ENCODE measurements at regions not wholly inside any gene's neighbourhood (a gene's known extent, or its start where the extent isn't known, plus 50 kb on each side); places are given as distances from the start of the nearest gene placed in this dataset.
"Not testable (repeated sequence)": the region's sequence is repeated elsewhere in the genome, so short reads cannot be mapped to it uniquely, and the experiment has no call there.

DNA sequence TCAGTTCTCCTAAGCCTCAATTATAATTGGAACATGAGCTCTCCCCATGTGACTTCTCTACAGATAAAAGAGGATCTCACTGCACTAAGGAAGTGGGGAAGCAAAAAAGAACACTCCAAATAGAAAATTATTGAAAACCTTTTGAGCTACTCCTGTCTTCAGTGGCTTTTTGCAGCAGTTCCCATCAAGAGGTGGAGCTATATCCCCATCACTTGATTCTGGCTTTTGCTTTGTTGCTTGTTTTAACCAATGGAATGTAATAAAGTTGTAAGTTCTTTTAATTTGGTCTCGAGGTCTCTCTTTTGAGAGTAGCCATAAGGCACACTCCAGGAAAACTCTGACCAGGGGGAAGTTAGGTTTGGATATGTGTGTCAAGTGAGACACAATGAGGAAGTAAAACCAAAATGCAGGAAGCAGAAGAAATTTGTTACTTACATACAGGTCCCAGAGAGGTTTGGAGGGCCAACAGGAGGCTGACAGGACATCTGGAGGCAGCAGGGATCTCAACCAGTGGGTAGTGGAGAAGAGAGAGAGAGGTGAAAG lies 569.4 kb downstream of the HTR7 start:
- DNase-seq: no peak

DNA sequence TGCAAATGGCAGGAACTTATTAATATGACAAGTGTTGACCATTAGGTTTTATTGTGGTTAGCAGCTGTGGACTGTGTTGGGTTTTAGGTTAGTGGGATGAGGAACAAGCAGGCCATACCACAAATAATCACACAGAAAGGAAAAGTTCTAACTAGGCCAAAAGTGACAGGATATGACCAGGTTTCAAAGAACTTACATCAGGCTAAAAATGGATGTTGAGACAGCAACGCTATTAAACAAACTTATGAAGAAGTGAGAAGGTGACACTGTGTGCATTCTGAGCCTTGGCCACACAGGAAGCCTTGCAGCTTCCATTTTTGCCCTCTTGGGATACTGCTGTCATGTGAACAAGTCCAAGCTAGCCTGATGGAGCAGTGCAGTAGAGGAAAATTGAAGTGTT lies 568.8 kb downstream of the HTR7 start:
- DNase-seq: no peak

DNA sequence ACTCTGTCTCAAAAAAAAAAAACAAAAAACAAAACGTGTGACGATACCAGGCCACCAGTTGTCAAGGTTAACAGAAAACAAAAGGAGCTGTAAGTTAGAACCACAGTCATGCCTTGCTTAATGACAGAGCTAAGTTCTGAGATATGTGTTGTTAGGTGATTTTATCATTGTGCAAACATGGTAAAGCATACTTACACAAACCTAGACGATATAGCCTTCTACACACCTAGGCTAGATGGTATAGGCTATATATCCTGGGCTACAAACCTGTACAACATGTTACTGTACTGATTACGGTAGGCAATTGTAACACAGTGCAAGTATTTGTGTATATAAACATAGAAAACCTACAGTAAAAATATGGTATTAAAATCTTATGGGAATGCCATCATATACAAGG lies 564.2 kb downstream of the HTR7 start:
- no peak for DNase-seq

DNA sequence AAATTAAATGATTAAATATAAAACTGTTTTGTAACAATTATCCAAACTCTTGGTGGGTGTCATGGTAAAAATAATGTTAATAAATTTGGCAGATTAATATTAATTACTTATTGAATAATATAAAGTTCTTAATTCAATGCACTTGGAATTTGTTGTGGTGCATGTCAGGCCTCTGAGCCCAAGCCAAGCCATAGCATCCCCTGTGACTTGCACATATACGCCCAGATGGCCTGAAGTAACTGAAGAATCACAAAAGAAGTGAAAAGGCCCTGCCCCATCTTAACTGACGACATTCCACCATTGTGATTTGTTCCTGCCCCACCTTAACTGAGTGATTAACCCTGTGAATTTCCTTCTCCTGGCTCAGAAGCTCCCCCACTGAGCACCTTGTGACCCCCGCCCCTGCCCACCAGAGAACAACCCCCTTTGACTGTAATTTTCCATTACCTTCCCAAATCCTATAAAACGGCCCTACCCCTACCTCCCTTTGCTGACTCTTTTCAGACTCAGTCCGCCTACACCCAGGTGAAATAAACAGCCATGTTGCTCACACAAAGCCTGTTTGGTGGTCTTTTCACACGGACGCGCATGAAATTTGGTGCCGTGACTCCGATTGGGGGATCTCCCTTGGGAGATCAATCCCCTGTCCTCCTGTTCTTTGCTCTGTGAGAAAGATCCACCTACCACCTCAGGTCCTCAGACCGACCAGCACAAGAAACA lies 562.9 kb downstream of the HTR7 start:
- not testable (repeated sequence) for DNase-seq

DNA sequence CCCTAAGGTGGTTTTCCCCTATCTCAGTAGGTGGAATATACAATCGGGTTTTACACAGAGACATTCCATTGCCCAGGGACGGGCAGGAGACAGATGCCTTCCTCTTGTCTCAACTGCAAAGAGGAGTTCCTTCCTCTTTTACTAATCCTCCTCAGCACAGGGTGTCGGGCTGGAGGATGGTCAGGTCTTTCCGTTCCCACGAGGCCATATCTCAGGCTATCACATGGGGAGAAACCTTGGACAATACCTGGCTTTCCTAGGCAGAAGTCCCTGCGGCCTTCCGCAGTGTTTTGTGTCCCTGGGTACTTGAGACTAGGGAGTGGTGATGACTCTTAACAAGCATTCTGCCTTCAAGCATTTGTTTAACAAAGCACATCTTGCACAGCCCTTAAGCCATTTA lies 555.8 kb downstream of the HTR7 start:
- DNase-seq: not testable (repeated sequence)

DNA sequence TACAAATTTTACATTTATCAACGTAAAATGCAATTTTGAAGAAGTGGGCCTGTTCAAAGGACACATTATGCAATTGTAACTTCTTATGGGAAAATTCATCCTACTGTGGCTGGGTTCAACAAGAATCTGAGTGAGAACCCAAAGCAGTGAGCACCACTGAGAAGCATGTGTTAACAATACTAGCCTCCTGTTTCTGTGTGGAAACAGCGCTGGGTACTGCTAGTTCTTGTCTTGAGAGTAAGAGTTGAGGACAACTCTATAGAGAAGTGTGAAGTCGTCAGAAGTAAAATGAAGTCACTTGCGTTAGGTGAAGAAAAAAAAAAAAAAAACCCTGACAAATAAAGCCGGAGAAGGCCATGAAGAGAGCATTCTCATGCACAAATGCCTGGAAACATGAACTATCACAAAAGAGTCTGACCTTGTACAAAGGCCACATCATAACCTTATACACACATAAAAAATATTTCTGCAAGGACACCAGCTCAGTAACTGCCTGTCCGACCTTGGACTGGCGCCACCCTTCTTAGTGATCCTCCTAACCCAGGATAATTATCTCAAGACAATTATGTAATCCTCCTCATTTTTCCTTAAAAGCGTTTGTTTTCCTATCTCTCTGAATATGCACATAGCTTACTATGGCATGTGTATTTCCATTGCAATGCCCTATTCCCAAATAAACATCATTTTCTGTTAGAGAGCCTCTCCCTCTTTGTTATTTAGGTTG lies 554.9 kb downstream of the HTR7 start:
- no peak for DNase-seq

DNA sequence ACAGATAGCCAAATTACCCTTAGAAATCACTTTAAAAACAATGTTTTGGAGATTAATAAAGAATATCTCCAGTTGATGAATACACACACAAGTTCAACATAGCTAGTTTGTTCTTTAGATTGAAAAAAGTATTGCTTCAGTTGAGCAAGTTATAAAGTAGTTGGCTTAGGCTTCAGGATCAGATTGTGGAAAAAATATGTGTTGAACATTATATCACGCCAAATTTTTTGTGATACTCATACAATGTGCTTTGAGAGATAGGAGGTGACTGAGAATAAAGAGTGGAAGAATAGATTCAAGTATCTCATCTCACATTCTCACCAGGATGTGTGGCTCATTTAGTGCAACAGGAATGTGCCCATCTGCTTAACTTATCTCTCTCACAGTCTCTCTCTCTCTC lies 553.3 kb downstream of the HTR7 start:
- no peak for DNase-seq

DNA sequence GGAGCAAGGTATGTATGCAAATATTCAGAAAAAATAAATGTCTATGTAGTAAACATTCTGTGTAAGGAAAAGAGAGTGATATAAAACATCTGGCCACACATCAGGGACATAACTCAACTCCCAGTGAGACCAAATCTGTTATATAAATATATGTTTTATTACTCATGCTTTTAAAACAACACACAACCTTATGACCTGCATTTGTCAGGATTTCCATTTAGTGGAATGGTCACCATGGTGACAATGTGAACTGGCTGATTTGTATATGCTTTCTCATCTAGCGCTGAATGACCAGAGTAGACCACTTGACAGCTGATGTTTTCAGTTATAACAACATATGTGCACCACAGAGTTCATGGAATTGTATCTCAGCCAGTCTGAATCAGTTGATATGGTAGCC lies 551.7 kb downstream of the HTR7 start:
- no peak for DNase-seq

DNA sequence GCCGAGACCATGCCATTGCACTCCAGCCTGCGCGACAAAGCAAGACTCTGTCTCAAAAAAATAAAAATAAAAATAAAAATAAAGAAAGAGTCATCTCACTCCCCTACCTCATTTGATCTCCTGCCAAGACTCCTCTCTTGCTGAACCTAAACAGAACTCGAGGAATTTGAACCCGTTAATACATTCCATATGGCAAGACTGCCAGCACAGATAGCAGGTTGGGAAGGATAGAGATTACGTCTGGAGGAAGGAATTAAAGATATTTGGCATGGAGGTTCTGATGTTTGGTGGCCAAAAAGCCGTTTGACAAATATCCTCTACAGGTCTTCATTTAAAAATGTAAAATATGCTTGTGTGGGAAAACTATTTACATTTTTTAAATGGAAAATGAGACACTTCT lies 549.6 kb downstream of the HTR7 start:
- no peak for DNase-seq

DNA sequence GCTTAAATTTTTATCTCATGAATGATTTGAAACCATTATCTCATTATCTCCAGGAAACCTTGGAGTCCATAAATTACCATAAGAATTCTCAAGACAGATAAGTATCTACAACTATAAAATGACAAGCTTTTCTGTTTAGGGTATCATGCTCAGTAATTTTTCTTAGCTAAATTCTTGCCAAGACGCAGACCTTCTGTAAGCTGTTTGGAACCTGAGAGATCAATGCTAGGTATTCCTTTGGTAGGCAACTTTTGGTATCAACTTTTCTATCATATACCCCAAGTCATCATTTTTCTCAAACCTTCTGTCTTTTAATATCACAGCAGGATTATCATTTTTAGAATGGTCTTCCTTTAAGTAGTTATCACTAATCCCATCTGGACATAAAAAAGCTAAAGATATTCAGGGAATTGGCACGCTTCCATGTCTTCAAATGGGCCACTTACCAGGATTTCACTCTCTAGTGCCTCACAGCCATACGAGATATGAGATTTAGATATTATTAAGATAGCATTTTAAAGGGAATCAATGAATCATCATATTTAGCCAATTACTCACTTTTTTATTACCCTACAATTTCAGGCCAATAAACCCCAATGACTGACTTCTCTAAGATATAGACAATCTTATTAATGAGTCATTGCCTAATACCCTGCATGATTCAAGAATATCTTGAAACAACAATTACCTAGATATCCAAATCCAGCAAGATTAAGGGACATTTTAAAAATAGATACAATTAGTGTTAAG lies 544.1 kb downstream of the HTR7 start:
- DNase-seq: no peak

DNA sequence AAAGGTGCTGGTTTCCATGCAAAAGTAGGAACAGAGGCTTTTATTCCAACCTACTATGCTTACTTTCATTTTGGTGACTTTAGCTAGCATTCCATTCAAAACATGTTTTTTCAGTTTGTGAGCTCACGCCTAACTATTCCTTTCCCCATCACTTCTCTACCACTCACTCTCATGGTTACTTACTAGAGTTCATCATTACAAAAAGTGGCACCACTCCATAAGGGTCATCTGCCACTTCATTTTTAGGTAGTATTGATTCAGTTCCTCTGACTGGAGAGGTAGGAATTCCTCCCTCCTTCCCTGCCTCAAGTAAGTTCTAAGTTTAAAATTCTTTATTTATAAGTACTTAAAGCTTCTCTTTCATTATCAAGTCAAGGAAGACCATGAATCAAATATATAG lies 543.1 kb downstream of the HTR7 start:
- DNase-seq: no peak

DNA sequence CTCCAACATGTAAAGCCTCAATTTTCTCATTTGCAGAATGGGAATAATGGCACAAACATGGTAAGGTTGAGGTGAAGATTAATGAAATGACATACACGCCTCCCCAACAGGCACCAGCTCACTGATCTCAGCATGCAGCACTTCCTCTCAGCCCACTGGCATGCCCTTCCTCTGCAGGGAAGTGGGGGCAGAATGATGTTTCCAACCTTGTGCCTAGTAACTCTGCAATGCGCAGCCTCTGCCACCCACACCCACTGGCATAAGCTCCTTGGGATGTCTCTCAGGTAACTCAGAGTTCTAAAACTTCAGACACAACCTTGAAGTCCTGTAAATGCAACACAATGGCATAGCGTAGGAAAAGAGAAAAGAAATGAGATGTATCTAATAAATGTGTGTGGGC lies 540.7 kb downstream of the HTR7 start:
- no peak for DNase-seq

DNA sequence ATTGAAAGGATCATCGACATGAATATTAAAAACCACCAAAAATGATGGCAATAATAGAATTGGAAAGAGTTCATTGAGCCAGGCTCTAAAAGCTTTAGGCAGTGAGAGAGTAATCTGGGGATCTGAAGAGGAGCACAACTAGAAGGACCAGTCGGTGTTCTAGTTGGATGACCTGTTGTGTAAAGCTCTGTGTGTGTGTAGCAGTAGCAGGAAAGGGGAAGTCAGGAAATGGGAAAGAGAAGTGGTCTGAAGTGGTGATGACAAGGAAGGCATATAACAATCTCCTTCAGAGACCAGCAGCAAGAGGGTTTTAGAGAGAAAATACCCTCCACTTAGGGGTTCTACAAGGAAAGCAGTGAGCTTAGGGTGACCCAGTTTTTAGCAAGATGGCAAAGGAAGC lies 539.2 kb downstream of the HTR7 start:
- DNase-seq: no peak

DNA sequence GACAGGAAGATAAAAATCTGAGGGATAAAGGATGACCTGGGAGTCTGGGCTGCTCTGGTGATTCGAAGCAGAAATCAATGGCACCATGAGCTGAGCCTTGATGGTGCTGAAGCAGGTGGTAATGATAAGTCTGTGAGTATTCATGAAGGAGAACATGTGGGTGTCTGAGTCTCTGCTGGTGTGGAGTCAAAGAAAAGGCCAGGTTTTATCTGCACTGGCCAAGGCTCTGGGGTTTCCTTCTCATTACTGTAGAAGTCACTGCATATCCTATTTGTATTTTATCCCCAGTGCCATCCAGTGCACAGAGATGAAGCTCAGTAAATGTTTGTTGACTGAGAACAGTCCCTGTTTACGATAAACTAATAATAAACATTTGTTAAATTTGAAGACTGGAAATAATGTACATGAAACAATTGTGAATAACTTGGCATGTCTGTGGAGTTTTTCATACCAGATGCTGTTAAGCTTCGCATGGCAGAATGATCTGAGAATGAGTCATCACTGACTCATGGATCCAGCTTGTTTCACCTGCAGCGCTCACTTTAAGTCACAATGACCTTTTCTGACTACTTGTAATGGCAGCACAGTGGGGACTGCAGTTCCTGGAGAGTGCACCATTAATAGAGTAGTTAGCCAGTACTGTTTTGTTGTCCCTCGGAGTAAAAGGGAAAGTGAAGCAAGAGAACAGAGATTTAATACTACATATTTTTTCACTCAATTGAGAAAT lies 538.5 kb downstream of the HTR7 start:
- DNase-seq: no peak

DNA sequence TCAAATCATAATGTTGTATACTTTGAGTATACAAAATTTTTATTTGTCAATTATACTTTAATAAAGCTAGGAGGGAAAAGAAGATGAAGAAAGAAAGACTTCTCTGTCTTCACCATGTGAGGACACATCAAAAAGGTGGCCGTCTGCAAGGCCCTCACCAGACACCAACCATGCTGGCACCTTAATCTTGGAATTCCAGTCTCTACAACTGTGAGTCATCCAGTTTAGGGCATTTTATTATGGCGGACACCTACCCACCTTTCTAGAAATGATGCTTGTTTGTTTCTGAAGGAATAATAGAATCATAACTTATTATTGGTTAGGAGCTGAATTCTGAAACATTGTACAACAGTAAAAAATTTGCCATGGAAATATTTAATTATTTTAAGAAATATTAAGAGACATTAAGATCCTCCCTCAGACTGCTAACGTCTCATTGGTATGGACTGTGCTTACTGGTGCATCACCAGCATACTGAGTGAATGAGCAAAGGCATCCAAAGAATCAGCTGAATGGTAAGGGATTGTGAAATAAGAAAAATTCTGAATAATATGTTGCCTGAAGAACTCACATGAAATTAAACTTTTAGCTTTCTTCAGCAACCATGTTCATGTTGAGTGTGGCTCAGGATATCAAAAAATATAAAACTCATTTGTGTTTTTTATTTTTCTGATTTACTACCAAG lies 536.6 kb downstream of the HTR7 start:
- DNase-seq: no peak

DNA sequence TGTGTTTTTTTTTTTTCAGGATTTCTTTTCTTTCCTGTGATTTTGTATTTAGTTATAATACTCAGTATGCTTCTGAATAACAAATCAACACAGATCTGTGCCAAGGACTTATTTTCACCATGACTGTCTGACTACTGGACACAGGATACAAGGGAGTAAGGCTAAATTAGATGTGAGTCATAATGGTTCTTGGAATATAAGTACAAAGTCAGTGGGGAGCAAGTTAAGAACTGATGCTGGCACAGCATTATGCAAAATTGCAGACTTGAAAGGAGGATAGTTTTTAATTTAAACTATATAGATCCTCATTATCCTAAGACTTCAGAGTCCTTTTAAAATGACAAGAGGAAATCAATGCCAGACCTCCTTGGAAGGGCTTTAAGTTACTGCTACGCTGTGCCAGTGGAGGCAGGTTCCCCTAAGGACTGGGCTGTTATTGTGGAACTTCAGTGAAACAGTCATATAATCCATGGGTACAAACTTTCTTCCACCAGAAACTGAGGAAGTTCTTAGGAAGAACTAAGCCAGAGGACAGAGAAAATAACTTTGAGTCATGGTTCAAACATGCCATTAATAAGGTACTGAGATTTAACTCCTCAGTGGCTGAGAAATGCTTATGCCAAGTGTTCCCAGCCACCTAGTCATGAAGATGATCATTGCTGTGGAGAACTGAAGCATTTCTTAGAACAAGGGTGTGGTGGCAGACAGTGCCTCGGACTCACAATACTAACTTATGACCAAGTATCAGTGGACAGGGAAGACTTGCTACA lies 531.2 kb downstream of the HTR7 start:
- no peak for DNase-seq

DNA sequence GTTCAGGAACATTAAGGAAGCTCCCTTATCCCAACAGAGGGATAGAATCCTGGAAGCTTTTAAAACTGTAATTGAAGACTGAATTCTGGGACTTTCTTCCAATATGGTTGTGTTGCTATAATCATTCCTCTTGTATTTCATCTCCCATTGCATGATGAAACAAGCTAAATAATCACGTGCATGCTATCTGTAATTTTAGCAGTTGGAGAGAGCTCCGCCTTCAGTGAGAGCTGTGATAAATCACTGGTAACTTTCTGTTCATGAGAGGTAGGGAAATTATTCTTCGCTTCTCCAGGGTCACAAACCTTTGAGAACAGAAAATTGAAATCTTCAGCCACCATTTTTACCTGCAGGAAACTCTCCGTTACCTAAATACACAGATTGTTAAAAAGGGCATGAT lies 530.2 kb downstream of the HTR7 start:
- DNase-seq: no peak

DNA sequence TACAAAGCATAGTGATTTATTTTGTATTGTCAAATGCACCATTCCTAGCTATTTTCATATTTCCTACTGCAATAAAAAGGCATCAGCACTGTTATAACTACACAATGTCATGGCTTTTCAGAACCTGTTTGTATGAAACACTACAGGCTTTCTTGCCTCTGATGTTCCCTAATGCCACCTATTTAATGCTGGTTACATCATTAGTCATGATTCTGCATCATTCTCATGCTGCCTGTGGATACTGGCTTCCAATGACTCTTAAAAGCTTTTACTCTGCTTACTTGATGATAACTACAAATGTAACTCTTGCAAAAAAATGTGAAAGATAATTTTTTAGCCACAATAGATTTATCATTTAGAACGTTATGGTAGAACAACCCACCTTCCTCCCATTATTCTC lies 529.4 kb downstream of the HTR7 start:
- no peak for DNase-seq

DNA sequence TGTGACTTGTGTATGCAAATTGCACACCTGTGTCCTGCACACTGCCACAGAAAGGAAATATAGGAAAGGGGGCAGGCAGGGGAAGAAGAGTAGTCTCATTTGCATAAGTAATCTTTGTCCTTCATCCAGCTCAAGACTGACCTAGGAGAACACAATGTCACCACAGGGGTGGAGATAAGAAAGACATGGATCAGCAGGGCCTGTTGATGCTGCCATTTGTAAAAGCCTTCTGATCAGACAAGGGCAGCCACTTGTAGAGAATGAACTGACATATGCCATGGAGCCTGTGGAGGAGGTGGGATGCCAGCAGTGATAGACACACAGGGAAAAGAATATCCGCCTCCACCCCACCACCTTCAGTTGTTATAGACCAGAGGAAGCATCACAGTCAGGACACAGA lies 528.9 kb downstream of the HTR7 start:
- no peak for DNase-seq

DNA sequence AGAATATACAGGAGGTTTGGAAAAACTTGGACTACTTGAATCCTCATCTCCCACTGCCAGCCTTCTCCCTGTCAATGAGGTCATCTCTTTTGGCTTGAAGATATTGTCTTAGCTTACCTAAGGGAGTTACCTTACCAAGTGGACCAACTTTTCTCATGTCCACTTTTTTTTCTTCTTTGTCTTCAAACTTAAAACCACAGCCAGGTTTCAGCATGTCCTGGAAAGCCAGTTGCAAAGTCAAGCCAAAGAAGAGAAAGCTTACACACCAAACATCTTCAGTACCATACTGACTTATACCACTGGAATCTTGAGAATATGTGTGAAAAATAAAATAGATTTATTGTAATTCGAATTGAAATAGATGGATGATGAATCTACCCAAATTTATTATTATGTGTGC lies 520.5 kb downstream of the HTR7 start:
- no peak for DNase-seq

DNA sequence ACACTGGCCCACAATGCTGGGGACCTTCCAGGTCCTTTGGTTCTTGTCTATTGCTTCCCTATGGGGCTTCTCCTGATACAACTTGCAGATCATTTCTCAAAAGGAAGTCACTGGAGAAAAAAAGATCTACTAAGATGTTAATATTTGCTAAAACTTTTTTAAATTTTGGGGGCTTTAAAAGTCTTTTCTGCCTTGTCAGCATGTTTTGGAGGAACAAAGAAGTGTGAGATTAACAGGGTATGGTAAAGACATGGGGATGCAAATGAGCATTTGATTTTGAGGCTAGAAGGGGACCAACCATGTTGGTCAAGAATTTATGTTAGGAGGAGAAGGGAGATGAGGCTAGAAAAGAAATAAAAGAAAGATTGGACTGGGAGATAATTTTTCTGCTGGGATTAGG lies 515.4 kb downstream of the HTR7 start:
- no peak for DNase-seq

DNA sequence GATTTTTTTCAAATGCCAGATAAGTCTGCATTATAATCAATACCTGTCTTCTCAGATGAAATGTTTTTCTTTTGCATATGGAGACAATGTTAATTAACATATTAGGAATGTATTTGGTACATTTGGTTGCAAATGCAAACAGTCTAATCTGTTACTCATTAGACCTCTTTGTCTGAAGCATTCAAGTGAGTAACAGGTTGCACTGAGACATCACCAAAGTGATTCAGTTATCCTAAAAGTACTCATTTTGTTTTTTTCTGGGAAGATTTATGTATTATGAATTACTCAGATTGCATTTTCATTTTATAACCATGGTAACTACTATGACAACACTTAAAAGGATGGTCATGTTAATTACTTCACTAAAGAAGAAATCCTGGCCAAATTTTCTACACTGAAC lies 513.6 kb downstream of the HTR7 start:
- no peak for DNase-seq

Measured in NCI-H1105 (cell line).